Nephron (organoid): ENCODE measurements at regions not wholly inside any gene's neighbourhood (a gene's known extent, or its start where the extent isn't known, plus 50 kb on each side); places are given as distances from the start of the nearest gene placed in this dataset.
"Not testable (repeated sequence)": the region's sequence is repeated elsewhere in the genome, so short reads cannot be mapped to it uniquely, and the experiment has no call there.

Experiments used
- H3K27ac Mint-ChIP-seq, 3 experiments: 2 replicates each; pipeline ENCODE4 v1.8.0; 2020; ENCODE audit warnings: mixed read lengths in 3 of 3, mild to moderate bottlenecking in 2 of 3, moderate library complexity in 1 of 3
- H3K27me3 Mint-ChIP-seq: 2 replicates; pipeline ENCODE4 v1.8.0; 2021; ENCODE audit warnings: low read depth, mild to moderate bottlenecking, moderate library complexity, mixed read lengths
- H3K36me3 Mint-ChIP-seq: 2 replicates; pipeline ENCODE4 v1.8.0; 2020; ENCODE audit warnings: low read depth, mixed read lengths
- H3K4me1 Mint-ChIP-seq: 2 replicates; pipeline ENCODE4 v1.8.0; 2020; ENCODE audit warnings: mixed read lengths
- H3K4me3 Mint-ChIP-seq, 3 experiments: 2 replicates each; pipeline ENCODE4 v1.8.0; 2020; ENCODE audit warnings: mild to moderate bottlenecking in 3 of 3, mixed read lengths in 3 of 3, moderate library complexity in 2 of 3
- H3K9me3 Mint-ChIP-seq: 2 replicates; pipeline ENCODE4 v1.8.0; 2020; ENCODE audit warnings: mixed read lengths
- TF ChIP-seq, protein P1 (sequence below), 3 experiments: fragments of 200-600 bp; sonication (generic); IDR thresholded peaks; one replicate each; pipeline ENCODE4 v1.5.0; 2021; ENCODE audit warnings: antibody characterized with exemption in 3 of 3; ENCODE audit not compliant: unreplicated experiment in 3 of 3

DNA sequence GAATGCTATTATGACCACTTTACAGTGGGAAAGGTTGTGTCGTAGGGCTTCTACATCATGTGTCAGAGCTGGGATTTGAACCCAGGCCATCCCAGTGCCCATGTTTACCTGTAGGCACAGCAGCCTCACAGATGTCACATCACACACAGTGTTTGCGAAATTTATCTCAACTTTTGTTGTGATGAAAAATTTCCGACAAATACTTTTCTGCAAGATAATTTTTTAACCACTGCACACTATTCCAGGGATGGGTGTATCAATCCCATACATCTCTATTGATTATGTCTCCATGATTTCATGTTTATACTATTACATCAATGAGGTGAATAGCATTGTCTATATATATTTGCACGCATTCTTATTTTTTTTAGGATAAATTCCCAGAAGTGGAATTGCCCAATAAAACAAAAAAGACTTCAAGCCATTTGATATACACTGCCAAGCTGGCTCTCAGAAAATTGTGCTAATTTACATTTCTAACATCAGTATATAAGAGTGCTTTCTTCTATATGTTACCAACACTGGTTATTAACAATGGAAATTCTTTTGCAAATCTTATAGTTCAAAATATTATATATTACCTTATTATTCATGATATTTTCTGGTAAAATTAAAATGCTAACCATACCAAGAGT lies 189.1 kb upstream of the ZNF217 start:
- Mint-ChIP-seq H3K27me3 (no peaks in the 10 kb centered on the region), H3K4me3 (no peak overlapping the region), H3K27ac (no peak overlapping the region), H3K9me3 (no peaks in the 10 kb centered on the region), H3K4me1 (no peaks in the 10 kb centered on the region), H3K36me3 (no peaks in the 10 kb centered on the region)
- TF ChIP-seq, protein P1, sequence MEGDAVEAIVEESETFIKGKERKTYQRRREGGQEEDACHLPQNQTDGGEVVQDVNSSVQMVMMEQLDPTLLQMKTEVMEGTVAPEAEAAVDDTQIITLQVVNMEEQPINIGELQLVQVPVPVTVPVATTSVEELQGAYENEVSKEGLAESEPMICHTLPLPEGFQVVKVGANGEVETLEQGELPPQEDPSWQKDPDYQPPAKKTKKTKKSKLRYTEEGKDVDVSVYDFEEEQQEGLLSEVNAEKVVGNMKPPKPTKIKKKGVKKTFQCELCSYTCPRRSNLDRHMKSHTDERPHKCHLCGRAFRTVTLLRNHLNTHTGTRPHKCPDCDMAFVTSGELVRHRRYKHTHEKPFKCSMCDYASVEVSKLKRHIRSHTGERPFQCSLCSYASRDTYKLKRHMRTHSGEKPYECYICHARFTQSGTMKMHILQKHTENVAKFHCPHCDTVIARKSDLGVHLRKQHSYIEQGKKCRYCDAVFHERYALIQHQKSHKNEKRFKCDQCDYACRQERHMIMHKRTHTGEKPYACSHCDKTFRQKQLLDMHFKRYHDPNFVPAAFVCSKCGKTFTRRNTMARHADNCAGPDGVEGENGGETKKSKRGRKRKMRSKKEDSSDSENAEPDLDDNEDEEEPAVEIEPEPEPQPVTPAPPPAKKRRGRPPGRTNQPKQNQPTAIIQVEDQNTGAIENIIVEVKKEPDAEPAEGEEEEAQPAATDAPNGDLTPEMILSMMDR (IDR thresholded peaks at IDR 0.05; ENCODE audit: unreplicated experiment in 3 of 3), result no peak

GRCh38 chr20:53779822-53780221 lies 186.2 kb upstream of the ZNF217 start:
- TF ChIP-seq, protein P1 (IDR thresholded peaks at IDR 0.05; ENCODE audit: unreplicated experiment in 3 of 3), result no peak
- H3K27me3 Mint-ChIP-seq, result peaks cover 3% of the 10 kb centered on the region
- H3K27ac Mint-ChIP-seq, result no peak overlapping the region
- no peaks in the 10 kb centered on the region for H3K9me3 Mint-ChIP-seq
- H3K4me1 Mint-ChIP-seq, result peaks cover 1% of the 10 kb centered on the region
- H3K36me3 Mint-ChIP-seq, result no peaks in the 10 kb centered on the region
- no peak overlapping the region for H3K4me3 Mint-ChIP-seq

DNA sequence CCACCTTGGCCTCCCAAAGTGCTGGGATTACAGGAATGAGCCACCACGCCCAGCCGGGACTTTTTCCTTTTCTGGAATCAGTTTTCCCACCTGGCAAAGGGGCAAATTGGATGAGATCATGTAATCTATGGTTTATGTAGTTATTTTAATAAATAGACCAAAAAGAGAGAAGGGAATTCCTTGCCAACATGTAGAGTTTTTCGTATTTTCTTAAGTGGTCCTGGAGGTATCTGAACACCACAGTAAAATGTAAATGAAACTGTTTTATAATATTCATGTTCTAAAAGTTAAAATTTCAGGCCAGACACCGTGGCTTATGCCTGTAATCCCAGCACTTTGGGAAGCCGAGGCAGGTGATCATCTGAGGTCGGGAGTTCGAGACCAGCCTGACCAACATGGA lies 185.1 kb upstream of the ZNF217 start:
- TF ChIP-seq, protein P1 (IDR thresholded peaks at IDR 0.05; ENCODE audit: unreplicated experiment in 3 of 3), result no peak
- Mint-ChIP-seq H3K4me1 (peaks cover 12% of the 10 kb centered on the region), H3K27me3 (peaks cover 3% of the 10 kb centered on the region), H3K4me3 (no peak overlapping the region), H3K27ac (no peak overlapping the region), H3K36me3 (no peaks in the 10 kb centered on the region), H3K9me3 (no peaks in the 10 kb centered on the region)

DNA sequence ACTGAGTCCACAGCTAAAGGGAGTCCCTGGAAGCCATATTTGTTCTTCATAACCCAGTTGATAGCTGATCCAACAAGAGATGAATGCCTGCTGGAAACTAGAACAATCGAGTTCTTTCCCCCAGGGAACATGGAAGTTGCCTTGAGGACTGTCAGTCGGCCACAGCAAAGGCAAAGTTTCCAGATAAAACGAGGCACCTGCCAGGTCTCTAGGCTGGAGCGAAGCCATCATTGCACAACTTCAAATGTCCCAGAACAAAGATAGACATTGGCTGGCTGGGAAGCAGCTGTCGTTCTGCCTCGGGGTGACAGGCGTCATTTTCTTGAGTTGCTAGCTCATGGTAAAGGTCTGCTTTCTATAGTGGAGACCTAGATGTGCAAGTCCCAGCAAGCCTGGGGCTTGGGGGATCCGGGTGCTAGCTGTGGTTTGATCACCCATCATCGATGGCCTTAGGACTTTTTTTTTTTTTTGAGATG lies 184.4 kb upstream of the ZNF217 start:
- Mint-ChIP-seq H3K4me1 (peaks cover 17% of the 10 kb centered on the region), H3K27me3 (peaks cover 3% of the 10 kb centered on the region), H3K27ac (no peak overlapping the region), H3K9me3 (no peaks in the 10 kb centered on the region), H3K4me3 (no peak overlapping the region), H3K36me3 (no peaks in the 10 kb centered on the region)
- TF ChIP-seq, protein P1 (IDR thresholded peaks at IDR 0.05; ENCODE audit: unreplicated experiment in 3 of 3), result no peak

DNA sequence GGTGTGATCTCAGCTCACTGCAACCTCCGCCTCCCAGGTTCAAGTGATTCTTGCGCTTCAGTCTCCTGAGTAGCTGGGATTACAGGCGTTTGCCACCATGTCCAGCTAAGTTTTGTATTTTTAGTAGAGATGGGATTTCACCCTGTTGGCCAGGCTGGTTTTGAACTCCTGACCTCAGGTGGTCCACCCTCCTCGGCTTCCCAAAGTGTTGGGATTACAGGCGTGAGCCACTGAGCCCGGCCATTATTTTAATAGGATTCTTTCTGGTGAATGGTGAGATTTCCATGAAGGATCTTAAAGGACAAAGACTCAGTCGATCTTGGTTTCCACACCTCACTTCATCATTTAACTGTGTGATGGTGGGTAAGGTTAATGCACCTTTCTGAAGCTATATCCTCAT lies 183.8 kb upstream of the ZNF217 start:
- not testable (repeated sequence) for H3K36me3 Mint-ChIP-seq, H3K27me3 Mint-ChIP-seq, H3K4me3 Mint-ChIP-seq, H3K9me3 Mint-ChIP-seq, H3K27ac Mint-ChIP-seq
- peaks cover 17% of the 10 kb centered on the region for H3K4me1 Mint-ChIP-seq

- no peaks in the 10 kb centered on the region for H3K36me3 Mint-ChIP-seq
- peaks cover 3% of the 10 kb centered on the region for H3K27me3 Mint-ChIP-seq
- H3K27ac Mint-ChIP-seq, result no peak overlapping the region
- TF ChIP-seq, protein P1 (IDR thresholded peaks at IDR 0.05; ENCODE audit: unreplicated experiment in 3 of 3), result no peak
- peaks cover 17% of the 10 kb centered on the region for H3K4me1 Mint-ChIP-seq
- no peak overlapping the region for H3K4me3 Mint-ChIP-seq
- H3K9me3 Mint-ChIP-seq, result no peaks in the 10 kb centered on the region
Observed at GRCh38 chr20:53776858-53777257, 183.2 kb upstream of the ZNF217 start.
